GM12878 (cell line): ENCODE measurements at regions not wholly inside any gene's neighbourhood (a gene's known extent, or its start where the extent isn't known, plus 50 kb on each side); places are given as distances from the start of the nearest gene placed in this dataset.

Experiments used
- ATAC-seq: fragments of 200-7000 bp; cut with Tn5 transposase; 3 replicates; pipeline ENCODE4 v1.9.1; 2020; ENCODE audit warnings: mild to moderate bottlenecking, moderate library complexity
- BruUV-seq: library from RNA; stranded (reverse); fragments of 400-500 nt; replicated peaks from 2 replicates; lab custom pipeline; 2021; lab: Mats Ljungman, UMichigan
- CTCF ChIA-PET: fragments of 300-600 bp; sonication (Branson Sonifier 250); formaldehyde crosslinking; extraction: SDS; loops from one replicate; lab custom pipeline; 2021; ENCODE audit warnings: inconsistent platforms; lab: Yijun Ruan, JAX
- POLR2A ChIA-PET: fragments of 350-600 bp; formaldehyde crosslinking; extraction: SDS; loops from one replicate; lab custom pipeline; 2021; ENCODE audit warnings: inconsistent platforms; lab: Charles Lee
- RAD21 ChIA-PET: fragments of 300-600 bp; sonication (Branson Sonifier 250); formaldehyde crosslinking; loops from one replicate; lab custom pipeline; 2023; ENCODE audit warnings: antibody characterized with exemption; ENCODE audit not compliant: unreplicated experiment; lab: Charles Lee
- SMC1A ChIA-PET: fragments of 300-600 bp; sonication (Branson Sonifier 250); formaldehyde crosslinking; loops from one replicate; lab custom pipeline; 2023; ENCODE audit not compliant: unreplicated experiment, uncharacterized antibody; lab: Charles Lee
- DNase-seq: peaks from one replicate; pipeline ENCODE4 v3.0.0-alpha.2; 2011; ENCODE audit warnings: low read depth, low spot score
- FAIRE-seq: peaks from 3 replicates; lab custom pipeline; 2011; peaks lifted over from hg19 to GRCh38; lab: Jason Lieb, UNC
- H2AFZ ChIP-seq: 2 replicates; pipeline ENCODE4 v1.6.0; 2011; ENCODE audit warnings: low read depth, low read length, control low read depth; ENCODE audit not compliant: control insufficient read depth
- H3K27ac ChIP-seq: 2 replicates; pipeline ENCODE4 v1.5.1; 2011; ENCODE audit warnings: control low read depth; ENCODE audit not compliant: control insufficient read depth, insufficient read depth
- H3K27me3 ChIP-seq, 2 experiments: replicated peaks in 1 of 2; 2 replicates each; pipeline versions ENCODE4 v1.6.0 to v1.6.1; 2011; ENCODE audit warnings: low read length in 1 of 2; ENCODE audit not compliant: control insufficient read depth in 2 of 2, insufficient read depth in 2 of 2
- H3K36me3 ChIP-seq, 2 experiments: 2 replicates each; pipeline ENCODE4 v1.5.1; 2011; ENCODE audit warnings: low read length in 1 of 2; ENCODE audit not compliant: control insufficient read depth in 2 of 2, insufficient read depth in 2 of 2
- H3K4me1 ChIP-seq: 2 replicates; pipeline ENCODE4 v1.6.1; 2011; ENCODE audit warnings: mild to moderate bottlenecking, low read length, moderate library complexity, mixed read lengths; ENCODE audit not compliant: control insufficient read depth, insufficient read depth
- H3K4me2 ChIP-seq: 2 replicates; pipeline ENCODE4 v1.6.0; 2011; ENCODE audit warnings: control low read depth; ENCODE audit not compliant: control insufficient read depth, insufficient read depth
- H3K4me3 ChIP-seq: fragments of 200-600 bp; sonication (generic); 2 replicates; pipeline ENCODE4 v1.5.1; 2016
- H3K79me2 ChIP-seq: 2 replicates; pipeline ENCODE4 v1.6.0; 2011; ENCODE audit warnings: low read length; ENCODE audit not compliant: control insufficient read depth, insufficient read depth
- H3K9ac ChIP-seq: 2 replicates; pipeline ENCODE4 v1.8.0; 2011; ENCODE audit warnings: low read length, control low read depth, mixed read lengths; ENCODE audit not compliant: control insufficient read depth, insufficient read depth
- H3K9me3 ChIP-seq: replicated peaks from 3 replicates; pipeline ENCODE4 v1.5.1; 2011; ENCODE audit warnings: mild to moderate bottlenecking, low read length; ENCODE audit not compliant: control insufficient read depth, insufficient read depth
- H4K20me1 ChIP-seq: 2 replicates; pipeline ENCODE4 v1.6.0; 2011; ENCODE audit not compliant: control insufficient read depth, insufficient read depth
- CBFB ChIP-seq: IDR thresholded peaks from 2 replicates; pipeline ENCODE4 v1.6.1; 2016; ENCODE audit warnings: antibody characterized with exemption, low read depth
- CBX3 ChIP-seq: fragments of 200-600 bp; sonication (generic); IDR thresholded peaks from 2 replicates; pipeline ENCODE4 v1.6.1; 2016; ENCODE audit warnings: low read depth, borderline replicate concordance
- CHD4 ChIP-seq: fragments of 200-600 bp; sonication (generic); IDR thresholded peaks from 2 replicates; pipeline ENCODE4 v1.6.1; 2016; ENCODE audit warnings: mild to moderate bottlenecking
- E2F8 ChIP-seq: fragments of 450-650 bp; IDR thresholded peaks from 2 replicates; pipeline ENCODE4 v1.6.1; 2018; ENCODE audit warnings: mild to moderate bottlenecking, low read depth, moderate library complexity; ENCODE audit not compliant: partially characterized antibody
- FOS ChIP-seq: IDR thresholded peaks from 3 replicates; pipeline ENCODE4 v1.6.1; 2011; ENCODE audit warnings: borderline replicate concordance; ENCODE audit not compliant: insufficient read length; ENCODE audit errors: extremely low read depth
- GATAD2B ChIP-seq: fragments of 450-650 bp; conservative IDR thresholded peaks from 2 replicates; pipeline ENCODE4 v1.6.1; 2017; ENCODE audit warnings: low read depth, mild to moderate bottlenecking, moderate library complexity
- KDM1A ChIP-seq: fragments of 200-600 bp; sonication (generic); IDR thresholded peaks from 2 replicates; pipeline ENCODE4 v1.6.1; 2016; ENCODE audit warnings: borderline replicate concordance
- MLLT1 ChIP-seq: fragments of 450-650 bp; IDR thresholded peaks from 2 replicates; pipeline ENCODE4 v1.6.1; 2016; ENCODE audit warnings: mild to moderate bottlenecking
- NR2C1 ChIP-seq: fragments of 450-650 bp; IDR thresholded peaks from 2 replicates; pipeline ENCODE4 v1.6.1; 2017; ENCODE audit warnings: antibody characterized with exemption, mild to moderate bottlenecking, moderate library complexity
- RAD21 ChIP-seq: IDR thresholded peaks from 2 replicates; pipeline ENCODE4 v1.6.1; 2011; ENCODE audit warnings: mild to moderate bottlenecking, low read depth, low read length, moderate library complexity; ENCODE audit not compliant: insufficient read depth
- WGBS: methylation state at CpG from one replicate; pipeline ENCODE4 v1.1.6; 2016; ENCODE audit warnings: low lambda C conversion rate; ENCODE audit not compliant: insufficient replicate concordance, insufficient coverage; ENCODE audit errors: missing lambda C conversion rate; 5-methylcytosine and 5-hydroxymethylcytosine counted together
- in situ Hi-C: fragments of 300-500 bp; cut with MboI; formaldehyde crosslinking; loops from 9 replicates; pipeline ENCODE4 v1.14.3; 2018; ENCODE audit warnings: mixed read lengths
- intact Hi-C: fragments of 100-400 bp; cut with micrococcal nuclease; formaldehyde crosslinking; loops from one replicate; pipeline ENCODE4 v1.14.2; 2022; ENCODE audit not compliant: unreplicated experiment

- H3K9ac ChIP-seq: no peak overlapping the region
- ChIA-PET POLR2A (no interaction called here), RAD21 (no interaction called here), CTCF (interaction anchor here (0.6 kb wide), 1 partner anchor 39 kb away, joined by 3 read pairs; no protein-coding TSS in a partner anchor), SMC1A (no interaction called here)
- no peak overlapping the region for H3K4me2 ChIP-seq
- ATAC-seq (no peak), DNase-seq (no peak), FAIRE-seq (no peak)
- H3K4me3 ChIP-seq: no peak overlapping the region
- H3K79me2 ChIP-seq: no peaks in the 10 kb centered on the region
- H3K27me3 ChIP-seq: peaks cover 0 to 3% of the 10 kb centered on the region in 2 experiments; a peak in 2 of 4 replicates
- no peaks in the 10 kb centered on the region for H3K36me3 ChIP-seq
- intact Hi-C loops: no loop called here
- no TSS peak for BruUV-seq
- no peak overlapping the region for H2AFZ ChIP-seq
- TF ChIP-seq RAD21 (no peak), E2F8 (no peak)
- no peak overlapping the region for H3K27ac ChIP-seq
- 69% methylated on average over 12 of the region's 12 CpGs for WGBS
- no peaks in the 10 kb centered on the region for H3K4me1 ChIP-seq
- H3K9me3 ChIP-seq: no peaks in the 10 kb centered on the region
- no peaks in the 10 kb centered on the region for H4K20me1 ChIP-seq
- in situ Hi-C loops: no loop called here
Observed at GRCh38 chr5:171617266-171617665, 168.4 kb upstream of the SMIM23 start.

DNA sequence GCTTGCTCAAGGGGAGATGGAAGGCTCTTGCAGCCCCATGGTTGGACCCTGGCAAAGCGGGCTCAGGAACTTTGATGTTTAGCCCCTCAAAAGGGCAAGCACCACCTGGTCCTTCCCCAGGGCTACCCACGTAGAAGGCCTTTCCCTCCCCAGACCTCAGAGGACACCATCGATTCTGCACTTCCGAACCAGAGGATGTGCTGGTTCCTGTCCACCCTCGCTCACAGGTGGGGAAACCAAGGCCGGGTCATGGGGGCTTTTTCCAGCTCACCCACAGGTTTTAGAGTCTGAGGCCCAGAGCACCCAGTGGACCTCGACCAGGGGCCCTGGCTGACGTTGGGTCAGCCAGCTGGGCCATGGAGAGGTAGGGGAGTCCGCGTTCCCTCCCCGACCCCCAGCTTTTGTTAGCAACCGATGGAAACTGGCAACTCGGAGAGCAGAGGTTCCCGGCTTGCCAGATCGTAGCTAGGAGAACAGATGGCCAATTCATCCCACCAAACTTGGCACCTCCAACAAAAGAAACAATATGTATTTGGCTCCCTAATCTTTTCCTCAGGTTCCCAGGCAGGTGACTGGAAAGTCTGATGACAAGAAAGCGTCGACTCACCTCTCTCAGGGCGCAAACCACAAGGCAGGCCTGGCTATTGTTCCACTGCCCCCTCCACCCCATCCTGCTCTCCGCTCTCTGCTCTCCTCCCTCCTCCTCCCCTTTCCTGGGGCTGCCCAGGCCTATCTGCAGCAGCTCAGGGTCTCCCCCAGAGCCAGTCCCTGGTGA, 167.6 kb upstream of the SMIM23 start:
- no peak for TF ChIP-seq FOS
- no peak for TF ChIP-seq MLLT1
- TF ChIP-seq CBFB: no peak
- no peak for TF ChIP-seq CHD4
- TF ChIP-seq NR2C1: no peak
- TF ChIP-seq CBX3: no peak
- TF ChIP-seq GATAD2B: no peak
- no peak for TF ChIP-seq KDM1A
- Histone ChIP-seq H3K79me2 (no peaks in the 10 kb centered on the region), H2AFZ (no peak overlapping the region), H3K27ac (no peak overlapping the region), H3K9me3 (no peaks in the 10 kb centered on the region), H3K27me3 (peaks cover 0 to 3% of the 10 kb centered on the region in 2 experiments; a peak in 2 of 4 replicates), H3K4me2 (no peak overlapping the region), H3K4me3 (no peak overlapping the region), H3K4me1 (no peaks in the 10 kb centered on the region), H3K9ac (no peak overlapping the region), H3K36me3 (no peaks in the 10 kb centered on the region), H4K20me1 (no peaks in the 10 kb centered on the region)
- FAIRE-seq: no peak
- RAD21 ChIA-PET: no interaction called here
- WGBS: 29% methylated on average over 18 of the region's 19 CpGs
- POLR2A ChIA-PET: no interaction called here
- SMC1A ChIA-PET: no interaction called here
- BruUV-seq: no TSS peak
- in situ Hi-C loops (no loop called here), intact Hi-C loops (no loop called here)
- CTCF ChIA-PET: interaction anchor here (0.6 kb wide), 1 partner anchor 39 kb away, joined by 3 read pairs; no protein-coding TSS in a partner anchor
- DNase-seq: no peak
- ATAC-seq: no peak
